ENCODE measurements at regions not wholly inside any gene's neighbourhood (a gene's known extent, or its start where the extent isn't known, plus 50 kb on each side); places are given as distances from the start of the nearest gene placed in this dataset.
"Not testable (repeated sequence)": the region's sequence is repeated elsewhere in the genome, so short reads cannot be mapped to it uniquely, and the experiment has no call there.

- H3K4me1 ChIP-seq = no peaks in the 10 kb centered on the region
- DNase-seq = no peak
- peak; percentile 90 to 91 for ATAC-seq
- H3K36me3 ChIP-seq = no peaks in the 10 kb centered on the region
- H3K27me3 ChIP-seq (ENCODE audit: low read depth) = no peaks in the 10 kb centered on the region
- intact Hi-C loops (cut with DNase I) = no loop called here
- no peak overlapping the region for H3K4me3 ChIP-seq
- TF ChIP-seq, protein P1, sequence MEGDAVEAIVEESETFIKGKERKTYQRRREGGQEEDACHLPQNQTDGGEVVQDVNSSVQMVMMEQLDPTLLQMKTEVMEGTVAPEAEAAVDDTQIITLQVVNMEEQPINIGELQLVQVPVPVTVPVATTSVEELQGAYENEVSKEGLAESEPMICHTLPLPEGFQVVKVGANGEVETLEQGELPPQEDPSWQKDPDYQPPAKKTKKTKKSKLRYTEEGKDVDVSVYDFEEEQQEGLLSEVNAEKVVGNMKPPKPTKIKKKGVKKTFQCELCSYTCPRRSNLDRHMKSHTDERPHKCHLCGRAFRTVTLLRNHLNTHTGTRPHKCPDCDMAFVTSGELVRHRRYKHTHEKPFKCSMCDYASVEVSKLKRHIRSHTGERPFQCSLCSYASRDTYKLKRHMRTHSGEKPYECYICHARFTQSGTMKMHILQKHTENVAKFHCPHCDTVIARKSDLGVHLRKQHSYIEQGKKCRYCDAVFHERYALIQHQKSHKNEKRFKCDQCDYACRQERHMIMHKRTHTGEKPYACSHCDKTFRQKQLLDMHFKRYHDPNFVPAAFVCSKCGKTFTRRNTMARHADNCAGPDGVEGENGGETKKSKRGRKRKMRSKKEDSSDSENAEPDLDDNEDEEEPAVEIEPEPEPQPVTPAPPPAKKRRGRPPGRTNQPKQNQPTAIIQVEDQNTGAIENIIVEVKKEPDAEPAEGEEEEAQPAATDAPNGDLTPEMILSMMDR (IDR thresholded peaks at IDR 0.05) = no peak
- no peaks in the 10 kb centered on the region for H3K9me3 ChIP-seq
- no peak overlapping the region for H3K27ac ChIP-seq
Observed at GRCh38 chr4:154164931-154165839, 326.4 kb downstream of the DCHS2 start.

- H3K27ac ChIP-seq = no peak overlapping the region
- no peaks in the 10 kb centered on the region for H3K4me1 ChIP-seq
- no peaks in the 10 kb centered on the region for H3K27me3 ChIP-seq (ENCODE audit: low read depth)
- ATAC-seq = no peak
- intact Hi-C loops (cut with DNase I) = no loop called here
- no peaks in the 10 kb centered on the region for H3K36me3 ChIP-seq
- TF ChIP-seq, protein P1 (IDR thresholded peaks at IDR 0.05) = no peak
- H3K4me3 ChIP-seq = no peak overlapping the region
- H3K9me3 ChIP-seq = no peaks in the 10 kb centered on the region
- DNase-seq = no peak
Observed at GRCh38 chr4:154160519-154161301, 330.9 kb downstream of the DCHS2 start.

DNA sequence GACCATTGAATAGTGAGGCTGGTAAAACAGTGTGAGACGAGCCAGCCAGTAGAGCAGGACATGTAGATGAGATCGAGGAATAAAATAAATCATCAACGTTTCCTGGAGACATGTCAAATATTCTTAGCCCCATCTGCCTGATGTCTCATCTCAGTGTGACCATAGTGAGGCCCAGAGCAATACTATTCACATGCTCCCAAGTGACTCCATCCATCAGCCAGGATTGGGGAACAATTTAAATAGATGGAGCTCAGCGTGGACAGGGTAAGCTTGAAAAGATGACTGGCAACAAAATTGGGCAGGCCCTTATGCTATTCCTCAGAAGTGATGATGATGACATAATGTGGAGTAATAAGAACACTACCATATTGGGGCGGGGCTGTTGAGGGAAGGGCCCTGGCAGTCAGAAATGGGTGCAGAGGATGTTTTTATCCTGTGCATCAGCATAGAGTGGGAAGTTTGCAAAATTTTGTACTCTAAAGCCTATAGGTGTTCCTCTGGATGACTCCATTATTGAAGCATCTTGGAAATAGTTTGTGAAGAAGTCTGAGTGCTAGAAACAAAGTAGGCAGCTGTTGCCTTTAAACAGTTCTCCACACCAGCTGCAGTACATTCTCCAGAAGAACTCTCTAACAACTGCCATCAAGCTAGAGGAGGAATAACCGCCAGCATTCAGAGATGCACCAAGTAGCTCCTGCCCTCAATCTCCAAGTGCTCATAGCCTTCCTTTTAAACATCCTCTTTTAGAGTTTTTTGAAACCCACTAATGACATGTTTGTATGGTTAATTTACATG lies 333.0 kb downstream of the DCHS2 start:
- TF ChIP-seq, protein P1 (IDR thresholded peaks at IDR 0.05) = no peak
- H3K27ac ChIP-seq = no peak overlapping the region
- H3K27me3 ChIP-seq (ENCODE audit: low read depth) = no peaks in the 10 kb centered on the region
- H3K4me3 ChIP-seq = no peak overlapping the region
- H3K36me3 ChIP-seq = no peaks in the 10 kb centered on the region
- ATAC-seq = no peak
- no peaks in the 10 kb centered on the region for H3K9me3 ChIP-seq
- DNase-seq = no peak
- H3K4me1 ChIP-seq = no peaks in the 10 kb centered on the region
- intact Hi-C loops (cut with DNase I) = no loop called here

DNA sequence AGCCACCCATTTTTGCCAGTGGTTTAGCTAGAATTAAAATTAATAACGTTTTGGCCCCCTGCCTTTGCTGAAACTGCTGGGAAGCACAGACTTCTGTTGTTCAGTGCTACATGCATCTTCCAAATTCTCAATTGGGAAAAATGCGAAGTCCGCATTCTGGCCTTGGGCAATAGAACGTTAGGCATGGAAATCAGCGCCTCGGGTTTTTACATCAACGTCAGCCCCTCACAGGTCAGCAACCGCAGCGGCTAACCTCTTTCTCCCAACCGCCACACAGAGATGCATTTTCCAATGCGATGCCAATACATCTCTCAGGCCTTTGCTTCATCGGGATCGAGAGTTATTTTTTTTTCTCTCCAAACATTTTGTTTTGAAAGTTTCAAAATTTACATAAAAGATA lies 339.1 kb downstream of the DCHS2 start:
- H3K36me3 ChIP-seq = no peaks in the 10 kb centered on the region
- intact Hi-C loops (cut with DNase I) = no loop called here
- no peaks in the 10 kb centered on the region for H3K9me3 ChIP-seq
- H3K27me3 ChIP-seq (ENCODE audit: low read depth) = no peaks in the 10 kb centered on the region
- DNase-seq (no peak), ATAC-seq (no peak)
- no peaks in the 10 kb centered on the region for H3K4me1 ChIP-seq
- H3K27ac ChIP-seq = no peak overlapping the region
- TF ChIP-seq, protein P1 (IDR thresholded peaks at IDR 0.05) = no peak
- H3K4me3 ChIP-seq = no peak overlapping the region

DNA sequence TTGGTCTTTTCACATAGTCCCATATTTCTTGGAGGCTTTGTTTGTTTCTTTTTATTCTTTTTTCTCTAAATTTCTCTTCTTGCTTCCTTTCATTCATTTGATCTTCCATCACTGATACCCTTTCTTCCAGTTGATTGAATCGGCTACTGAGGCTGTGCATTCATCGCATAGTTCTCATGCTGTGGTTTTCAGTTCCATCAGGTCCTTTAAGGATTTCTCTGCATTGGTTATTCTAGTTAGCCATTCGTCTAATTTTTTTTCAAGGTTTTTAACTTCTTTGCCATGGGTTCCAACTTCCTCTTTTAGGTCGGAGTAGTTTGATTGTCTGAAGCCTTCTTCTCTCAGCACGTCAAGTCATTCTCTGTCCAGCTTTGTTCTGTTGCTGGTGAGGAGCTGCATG lies 342.4 kb downstream of the DCHS2 start:
- H3K27me3 ChIP-seq (ENCODE audit: low read depth); ATAC-seq; intact Hi-C loops (cut with DNase I); H3K36me3 ChIP-seq; H3K4me3 ChIP-seq; H3K4me1 ChIP-seq; H3K27ac ChIP-seq; H3K9me3 ChIP-seq; DNase-seq: not testable (repeated sequence)
